GM11168 (cell line): ENCODE measurements at regions not wholly inside any gene's neighbourhood (a gene's known extent, or its start where the extent isn't known, plus 50 kb on each side); places are given as distances from the start of the nearest gene placed in this dataset.

Experiments used
- in situ Hi-C: fragments of 300-500 bp; cut with MboI; formaldehyde crosslinking; loops from one replicate; pipeline ENCODE4 v1.12.0; 2022; ENCODE audit warnings: low sequenced_read_pairs; ENCODE audit not compliant: unreplicated experiment

- in situ Hi-C loops: no loop called here
These were observed 153.5 kb upstream of the USP15 start for GRCh38 chr12:62106547-62107185.

- in situ Hi-C loops: no loop called here
These were observed 146.7 kb upstream of the USP15 start for GRCh38 chr12:62113366-62114011.

DNA sequence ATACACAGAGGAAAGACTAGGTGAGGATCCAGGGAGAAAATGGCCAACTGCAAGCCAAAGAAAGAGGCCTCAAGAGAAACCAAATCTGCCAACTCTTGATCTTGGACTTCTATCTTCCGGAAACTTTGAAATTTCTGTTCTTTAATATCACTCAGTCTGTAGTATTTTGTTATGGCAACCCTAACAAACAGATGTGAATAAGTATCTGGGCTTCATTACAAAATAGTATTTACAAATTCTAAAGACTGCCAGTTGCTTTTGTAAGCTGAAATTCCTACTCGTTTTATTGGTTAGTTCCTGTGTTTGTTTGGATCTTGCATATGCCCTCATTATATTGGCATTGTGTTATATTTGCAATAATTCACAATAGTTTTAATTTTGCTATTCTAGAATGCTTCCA, 143.2 kb upstream of the USP15 start:
- in situ Hi-C loops: no loop called here

GRCh38 chr12:62123721-62124203, 136.4 kb upstream of the USP15 start:
- in situ Hi-C loops: no loop called here

DNA sequence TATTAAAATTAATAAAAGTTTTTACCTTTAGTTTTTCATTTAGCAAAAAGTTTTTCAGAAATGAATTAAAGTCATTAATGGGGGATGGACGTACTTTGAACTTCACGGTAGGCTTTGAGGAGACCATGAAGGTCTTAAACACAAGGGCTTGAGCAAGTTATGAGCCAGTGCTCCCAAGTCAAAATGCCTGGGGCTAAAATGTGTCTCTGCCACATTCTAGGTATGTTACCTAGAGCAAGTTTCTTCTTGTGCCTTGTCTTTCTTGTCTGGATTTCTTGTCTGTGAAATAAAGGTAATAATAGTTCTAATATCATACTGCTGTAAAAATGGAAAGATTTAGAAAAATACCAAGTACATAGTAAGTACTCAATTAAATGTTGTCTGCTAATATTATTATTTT, 132.7 kb upstream of the USP15 start:
- in situ Hi-C loops: no loop called here

DNA sequence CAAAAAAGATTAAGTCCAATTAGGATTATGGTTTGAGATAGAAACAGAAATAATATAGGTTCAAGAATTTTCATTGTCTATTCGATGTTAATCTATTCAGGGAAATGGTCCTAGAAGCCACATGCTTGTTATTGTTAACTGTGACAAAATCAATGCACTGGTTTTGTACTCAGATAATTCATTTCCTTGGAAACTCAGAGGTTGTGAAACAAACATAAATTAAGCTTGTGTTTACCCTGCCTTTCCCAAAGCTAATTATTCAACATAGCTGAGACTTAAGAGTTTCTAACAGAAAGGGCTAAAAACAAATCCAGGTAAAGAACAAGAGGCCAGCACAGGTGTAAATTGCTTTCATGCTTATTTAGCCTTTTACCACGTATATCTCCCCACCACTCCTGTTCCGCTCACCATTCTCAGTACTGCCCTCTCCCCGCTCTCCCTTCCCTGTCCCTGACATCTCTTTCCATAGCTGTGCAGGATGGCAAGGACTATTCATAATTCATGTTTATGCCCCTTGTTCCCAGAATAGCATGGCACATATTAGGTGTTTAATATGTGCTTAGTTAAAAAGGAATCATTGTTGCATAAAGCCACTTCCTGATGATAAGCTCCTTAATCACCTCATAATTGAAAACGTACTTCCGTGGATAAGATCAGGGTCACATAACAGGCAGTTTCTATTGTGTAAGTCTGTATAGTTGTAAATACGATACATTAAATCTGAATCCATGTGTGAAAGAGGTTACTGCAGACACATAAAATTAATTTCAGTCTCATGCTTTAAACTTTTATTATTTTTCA, 131.8 kb upstream of the USP15 start:
- in situ Hi-C loops: no loop called here

- in situ Hi-C loops: no loop called here
These were observed 130.9 kb upstream of the USP15 start for GRCh38 chr12:62129291-62129690.

DNA sequence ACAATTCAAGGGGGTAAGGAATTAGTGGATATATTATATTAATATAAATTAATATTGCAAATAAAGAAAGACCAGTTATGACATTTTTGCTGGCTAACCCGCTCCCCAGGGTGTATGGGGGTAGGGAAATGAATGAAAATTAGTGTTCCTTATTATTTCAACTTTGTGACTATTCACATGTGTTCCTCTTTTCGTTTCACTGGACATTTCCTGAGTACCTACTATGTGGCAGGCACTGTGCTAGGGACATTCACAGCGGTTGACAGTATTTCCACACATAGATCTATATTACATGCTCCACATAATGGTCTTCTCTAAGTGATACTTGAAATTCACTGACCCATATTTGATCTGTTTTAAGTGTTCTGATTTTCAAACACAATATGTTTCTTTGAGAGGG, 129.8 kb upstream of the USP15 start:
- in situ Hi-C loops: no loop called here

- in situ Hi-C loops: no loop called here
These were observed 129.2 kb upstream of the USP15 start for GRCh38 chr12:62130834-62131552.

DNA sequence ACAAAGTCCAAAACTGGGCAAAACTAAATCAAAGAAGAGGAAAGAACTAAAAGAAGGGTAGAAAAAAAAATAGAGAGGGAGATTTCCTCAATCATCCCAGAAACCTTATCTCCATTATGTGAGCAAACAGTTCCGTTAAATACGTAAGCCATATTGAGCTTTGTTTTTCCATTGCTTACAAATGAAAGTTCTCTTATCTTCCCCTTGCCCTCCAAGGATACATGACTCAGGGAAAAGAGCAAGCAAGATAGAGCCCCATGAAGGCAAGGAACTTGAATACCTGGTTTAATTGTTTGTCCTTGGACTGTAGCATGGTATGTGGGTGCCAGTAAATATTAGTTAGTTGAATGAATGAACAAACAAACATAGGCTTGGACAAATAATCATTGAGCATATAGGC, 126.8 kb upstream of the USP15 start:
- in situ Hi-C loops: no loop called here

GRCh38 chr12:62135553-62136200, 124.5 kb upstream of the USP15 start:
- in situ Hi-C loops: no loop called here

DNA sequence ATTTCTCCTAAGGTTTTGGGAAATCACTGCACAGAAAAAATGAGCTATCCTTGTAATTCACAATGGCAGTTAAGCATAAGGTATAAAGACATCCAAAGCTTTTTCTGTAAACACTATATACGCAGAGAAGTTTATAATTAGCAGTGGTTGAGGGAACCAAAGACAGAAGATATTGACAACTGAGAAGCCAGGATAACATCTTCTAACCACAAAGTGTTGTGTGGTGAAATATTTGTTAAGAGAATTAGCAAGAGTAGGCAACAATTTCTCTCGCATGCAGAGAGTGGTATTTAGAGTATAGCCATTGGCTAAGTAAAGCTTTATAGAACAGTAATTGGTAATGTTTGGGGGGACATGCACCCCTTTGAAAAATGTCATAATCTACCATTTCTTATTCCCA, 123.7 kb upstream of the USP15 start:
- in situ Hi-C loops: no loop called here

- in situ Hi-C loops: no loop called here
These were observed 121.7 kb upstream of the USP15 start for GRCh38 chr12:62138527-62138926.

GRCh38 chr12:62146318-62146717, 113.9 kb upstream of the USP15 start:
- in situ Hi-C loops: no loop called here

- in situ Hi-C loops: no loop called here
These were observed 102.2 kb upstream of the USP15 start for GRCh38 chr12:62158013-62158412.

DNA sequence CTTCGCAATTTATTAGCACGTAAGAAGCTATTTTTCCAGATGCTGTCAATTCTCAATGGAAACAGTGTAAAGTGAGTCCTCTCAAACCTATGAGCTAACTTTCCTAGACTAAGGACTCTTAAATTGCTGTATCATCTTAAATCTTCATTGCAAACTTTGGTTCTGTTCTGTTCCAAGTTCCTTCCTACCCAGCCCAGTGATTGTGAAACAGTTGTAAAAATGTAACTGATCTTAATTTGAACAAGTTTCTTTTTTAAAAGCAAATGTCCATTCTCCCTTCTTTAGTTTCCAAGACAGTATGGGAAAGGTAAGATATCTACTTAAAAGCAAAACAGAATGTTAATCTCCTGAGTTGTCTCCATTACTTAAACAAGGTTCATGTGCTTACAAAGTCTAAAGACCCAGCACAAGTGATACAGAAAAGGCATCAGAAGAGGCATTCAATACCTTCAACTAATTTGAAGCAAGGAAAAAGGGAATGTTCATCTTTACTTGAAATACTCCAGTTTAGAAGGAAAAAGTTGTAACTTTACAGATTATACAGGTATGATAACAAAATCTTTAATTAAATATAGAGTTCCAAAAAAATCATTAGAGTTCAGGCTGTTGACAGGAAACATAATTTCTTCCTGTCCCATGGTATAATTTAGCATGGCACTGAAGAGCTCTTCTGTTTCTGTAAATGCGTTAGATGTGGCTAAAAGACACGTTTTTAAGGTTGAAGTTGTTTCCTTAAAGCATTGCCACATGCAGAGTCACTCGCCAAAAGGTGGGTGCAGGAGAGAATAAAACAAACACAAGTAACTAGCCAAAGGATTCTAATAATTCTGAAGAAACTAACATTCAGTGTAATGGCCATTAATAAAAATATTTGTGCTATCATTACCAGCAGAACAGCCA, 101.5 kb upstream of the USP15 start:
- in situ Hi-C loops: no loop called here

DNA sequence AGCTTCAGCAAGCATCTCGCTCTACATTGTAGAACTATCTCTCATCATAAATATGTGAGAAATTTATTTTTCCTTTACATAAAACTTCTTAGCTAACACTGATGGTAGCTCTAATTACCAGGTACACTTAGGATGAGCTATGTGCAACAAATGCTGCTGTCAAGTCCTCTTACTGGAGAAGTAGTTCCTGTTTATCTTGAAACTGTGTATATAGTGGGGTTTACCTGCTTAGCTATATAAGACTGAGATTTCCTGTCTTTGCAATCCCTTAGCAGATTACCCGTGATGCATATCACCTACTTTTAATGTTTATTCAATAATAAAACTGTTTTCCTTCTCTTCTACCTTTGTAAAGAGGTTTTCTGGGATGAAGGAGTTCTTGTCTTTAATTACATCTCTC, 98.0 kb upstream of the USP15 start:
- in situ Hi-C loops: no loop called here

GRCh38 chr12:62163368-62163767, 96.8 kb upstream of the USP15 start:
- in situ Hi-C loops: no loop called here

DNA sequence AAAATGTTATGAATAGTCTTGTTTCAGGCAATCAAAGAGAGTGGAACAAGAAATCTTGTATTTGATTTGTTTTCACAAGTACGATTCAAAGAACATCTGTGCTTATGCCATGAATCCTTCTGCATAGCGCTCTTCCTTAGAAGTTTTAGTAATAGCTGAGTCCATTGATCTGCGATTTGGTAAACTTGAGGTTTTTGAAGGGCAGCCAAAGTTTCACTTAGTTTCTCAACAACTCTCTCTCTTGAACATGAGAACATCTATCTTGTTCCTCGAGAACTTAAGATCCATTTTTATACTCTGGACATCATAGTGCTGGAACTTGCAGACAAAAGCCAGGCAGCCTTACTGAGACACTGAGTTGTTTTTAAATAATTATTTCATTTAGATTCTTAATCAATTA, 96.2 kb upstream of the USP15 start:
- in situ Hi-C loops: no loop called here
